ENCODE measurements at regions not wholly inside any gene's neighbourhood (a gene's known extent, or its start where the extent isn't known, plus 50 kb on each side); places are given as distances from the start of the nearest gene placed in this dataset.

DNA sequence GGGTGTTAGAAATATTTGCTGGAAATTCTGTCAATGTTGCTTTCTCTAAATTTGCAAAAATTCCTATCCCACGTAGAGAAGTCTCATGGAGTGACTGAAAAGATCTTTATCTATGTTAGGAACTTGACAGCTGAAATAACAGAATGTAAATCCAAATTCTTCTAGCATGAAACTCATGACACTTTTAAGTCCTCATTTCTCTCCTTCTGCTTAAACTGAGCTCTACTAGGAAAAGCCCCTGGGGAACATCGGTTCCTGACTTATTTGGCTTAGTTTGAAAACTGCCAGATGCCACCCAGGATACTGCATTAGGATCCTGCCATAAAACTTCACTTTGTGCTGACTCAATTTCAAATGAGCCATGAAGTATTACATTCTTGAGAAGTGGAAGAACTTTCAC, 426.0 kb downstream of the GALC start:
- Histone ChIP-seq H2AFZ (ENCODE audit: low read length) (no peak overlapping the region), H3K9me3 (ENCODE audit: low read depth, low read length) (no peaks in the 10 kb centered on the region), H3K27me3 (ENCODE audit: insufficient read depth, low read length) (no peaks in the 10 kb centered on the region), H4K20me1 (ENCODE audit: insufficient read depth, low read length) (no peaks in the 10 kb centered on the region), H3K4me1 (ENCODE audit: insufficient read depth, low read length) (no peaks in the 10 kb centered on the region), H3K27ac (ENCODE audit: low read depth, low read length) (no peak overlapping the region), H3K4me3 (ENCODE audit: insufficient read depth, low read length) (no peak overlapping the region), H3K79me2 (ENCODE audit: insufficient read depth, low read length) (no peaks in the 10 kb centered on the region), H3K36me3 (ENCODE audit: insufficient read depth, low read length) (no peaks in the 10 kb centered on the region), H3K4me2 (ENCODE audit: insufficient read depth, low read length) (no peak overlapping the region)
- no peak for DNase-seq (ENCODE audit: insufficient read length, low spot score, missing footprints)
- no peak for TF ChIP-seq CTCF (IDR thresholded peaks at IDR 0.05; ENCODE audit: extremely low read depth, low read depth, low read length)

- Histone ChIP-seq H3K4me3 (ENCODE audit: insufficient read depth, low read length) (no peak overlapping the region), H3K79me2 (ENCODE audit: insufficient read depth, low read length) (no peaks in the 10 kb centered on the region), H3K27me3 (ENCODE audit: insufficient read depth, low read length) (no peaks in the 10 kb centered on the region), H3K9me3 (ENCODE audit: low read depth, low read length) (peaks cover 7% of the 10 kb centered on the region), H3K36me3 (ENCODE audit: insufficient read depth, low read length) (no peaks in the 10 kb centered on the region), H3K4me1 (ENCODE audit: insufficient read depth, low read length) (no peaks in the 10 kb centered on the region), H3K4me2 (ENCODE audit: insufficient read depth, low read length) (no peak overlapping the region), H2AFZ (ENCODE audit: low read length) (no peak overlapping the region), H3K27ac (ENCODE audit: low read depth, low read length) (no peak overlapping the region), H4K20me1 (ENCODE audit: insufficient read depth, low read length) (no peaks in the 10 kb centered on the region)
- DNase-seq (ENCODE audit: insufficient read length, low spot score, missing footprints), result no peak
- TF ChIP-seq CTCF (IDR thresholded peaks at IDR 0.05; ENCODE audit: extremely low read depth, low read depth, low read length), result no peak
These were observed 445.4 kb downstream of the GALC start for GRCh38 chr14:87547536-87547935.

GRCh38 chr14:87542288-87542687, 450.7 kb downstream of the GALC start:
- no peak for TF ChIP-seq CTCF (IDR thresholded peaks at IDR 0.05; ENCODE audit: extremely low read depth, low read depth, low read length)
- Histone ChIP-seq H2AFZ (ENCODE audit: low read length) (no peak overlapping the region), H3K4me3 (ENCODE audit: insufficient read depth, low read length) (no peak overlapping the region), H3K27me3 (ENCODE audit: insufficient read depth, low read length) (no peaks in the 10 kb centered on the region), H4K20me1 (ENCODE audit: insufficient read depth, low read length) (no peaks in the 10 kb centered on the region), H3K36me3 (ENCODE audit: insufficient read depth, low read length) (no peaks in the 10 kb centered on the region), H3K27ac (ENCODE audit: low read depth, low read length) (no peak overlapping the region), H3K4me2 (ENCODE audit: insufficient read depth, low read length) (no peak overlapping the region), H3K9me3 (ENCODE audit: low read depth, low read length) (peaks cover 7% of the 10 kb centered on the region), H3K4me1 (ENCODE audit: insufficient read depth, low read length) (no peaks in the 10 kb centered on the region), H3K79me2 (ENCODE audit: insufficient read depth, low read length) (no peaks in the 10 kb centered on the region)
- no peak for DNase-seq (ENCODE audit: insufficient read length, low spot score, missing footprints)

DNA sequence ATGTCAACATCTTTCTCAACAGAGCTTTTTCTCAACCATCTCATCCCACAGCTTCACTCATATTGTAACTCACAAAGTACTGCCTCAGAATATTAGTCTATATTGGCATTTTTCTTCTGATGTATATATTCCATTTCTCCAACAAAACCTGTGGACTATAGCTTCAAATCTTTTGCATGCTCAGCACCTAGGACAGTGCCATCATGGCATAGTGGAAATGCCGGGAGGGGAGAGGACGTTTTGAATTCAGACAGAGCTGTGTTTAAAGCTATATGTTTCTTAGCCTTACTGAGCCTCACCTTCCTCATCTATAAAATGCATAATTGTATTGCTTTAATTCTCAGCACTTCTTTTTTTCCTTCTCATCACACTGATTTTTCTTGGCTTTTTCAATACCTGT, 452.6 kb downstream of the GALC start:
- no peaks in the 10 kb centered on the region for H3K4me1 ChIP-seq (ENCODE audit: insufficient read depth, low read length)
- no peak overlapping the region for H3K4me3 ChIP-seq (ENCODE audit: insufficient read depth, low read length)
- no peaks in the 10 kb centered on the region for H3K27me3 ChIP-seq (ENCODE audit: insufficient read depth, low read length)
- H4K20me1 ChIP-seq (ENCODE audit: insufficient read depth, low read length), result no peaks in the 10 kb centered on the region
- H3K27ac ChIP-seq (ENCODE audit: low read depth, low read length), result no peak overlapping the region
- H2AFZ ChIP-seq (ENCODE audit: low read length), result no peak overlapping the region
- no peaks in the 10 kb centered on the region for H3K79me2 ChIP-seq (ENCODE audit: insufficient read depth, low read length)
- no peaks in the 10 kb centered on the region for H3K36me3 ChIP-seq (ENCODE audit: insufficient read depth, low read length)
- H3K4me2 ChIP-seq (ENCODE audit: insufficient read depth, low read length), result no peak overlapping the region
- TF ChIP-seq CTCF (IDR thresholded peaks at IDR 0.05; ENCODE audit: extremely low read depth, low read depth, low read length), result no peak
- H3K9me3 ChIP-seq (ENCODE audit: low read depth, low read length), result peaks cover 7% of the 10 kb centered on the region
- no peak for DNase-seq (ENCODE audit: insufficient read length, low spot score, missing footprints)
